ENCODE measurements at regions not wholly inside any gene's neighbourhood (a gene's known extent, or its start where the extent isn't known, plus 50 kb on each side); places are given as distances from the start of the nearest gene placed in this dataset.

DNA sequence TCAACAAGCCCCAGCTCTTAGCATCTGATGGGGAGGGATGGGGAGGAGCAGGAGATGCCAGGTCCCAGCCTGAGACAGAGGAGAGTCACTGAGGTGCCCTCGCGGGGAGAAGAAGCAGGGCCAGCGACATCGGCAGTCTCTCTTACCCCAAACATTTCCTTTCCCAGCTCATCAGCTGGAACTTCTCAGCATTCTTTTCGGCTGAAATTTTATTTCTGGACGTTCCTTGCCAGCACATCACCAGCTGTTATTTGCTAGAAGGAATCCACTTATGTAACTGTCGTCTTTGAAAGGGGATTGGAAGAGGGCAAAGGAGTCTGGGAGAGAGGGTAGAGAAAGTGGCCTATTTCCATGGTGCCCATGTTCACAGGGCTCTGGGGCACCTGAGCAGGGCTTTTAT lies 101.0 kb upstream of the SHH start:
- H3K9me3 ChIP-seq (ENCODE audit: low read length): no peaks in the 10 kb centered on the region
- TF ChIP-seq EP300 (conservative IDR thresholded peaks at IDR 0.05; ENCODE audit: poor library complexity, severe bottlenecking): no peak
- TF ChIP-seq POLR2AphosphoS5 (IDR thresholded peaks at IDR 0.05): no peak
- TF ChIP-seq REST (IDR thresholded peaks at IDR 0.05; ENCODE audit: borderline replicate concordance): no peak
- TF ChIP-seq EZH2 (IDR thresholded peaks at IDR 0.05; ENCODE audit: borderline replicate concordance, insufficient read depth, low read length, poor library complexity, severe bottlenecking): no peak
- TF ChIP-seq, protein P1, sequence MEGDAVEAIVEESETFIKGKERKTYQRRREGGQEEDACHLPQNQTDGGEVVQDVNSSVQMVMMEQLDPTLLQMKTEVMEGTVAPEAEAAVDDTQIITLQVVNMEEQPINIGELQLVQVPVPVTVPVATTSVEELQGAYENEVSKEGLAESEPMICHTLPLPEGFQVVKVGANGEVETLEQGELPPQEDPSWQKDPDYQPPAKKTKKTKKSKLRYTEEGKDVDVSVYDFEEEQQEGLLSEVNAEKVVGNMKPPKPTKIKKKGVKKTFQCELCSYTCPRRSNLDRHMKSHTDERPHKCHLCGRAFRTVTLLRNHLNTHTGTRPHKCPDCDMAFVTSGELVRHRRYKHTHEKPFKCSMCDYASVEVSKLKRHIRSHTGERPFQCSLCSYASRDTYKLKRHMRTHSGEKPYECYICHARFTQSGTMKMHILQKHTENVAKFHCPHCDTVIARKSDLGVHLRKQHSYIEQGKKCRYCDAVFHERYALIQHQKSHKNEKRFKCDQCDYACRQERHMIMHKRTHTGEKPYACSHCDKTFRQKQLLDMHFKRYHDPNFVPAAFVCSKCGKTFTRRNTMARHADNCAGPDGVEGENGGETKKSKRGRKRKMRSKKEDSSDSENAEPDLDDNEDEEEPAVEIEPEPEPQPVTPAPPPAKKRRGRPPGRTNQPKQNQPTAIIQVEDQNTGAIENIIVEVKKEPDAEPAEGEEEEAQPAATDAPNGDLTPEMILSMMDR (IDR thresholded peaks at IDR 0.05; ENCODE audit: poor library complexity, severe bottlenecking): no peak
- no peak for TF ChIP-seq MXI1 (conservative IDR thresholded peaks at IDR 0.05; ENCODE audit: poor library complexity, severe bottlenecking)
- TF ChIP-seq RAD21 (conservative IDR thresholded peaks at IDR 0.05): no peak
- TF ChIP-seq SMC3 (conservative IDR thresholded peaks at IDR 0.05; ENCODE audit: poor library complexity): no peak
- TF ChIP-seq TAF1 (IDR thresholded peaks at IDR 0.05; ENCODE audit: low read depth): no peak
- no peak overlapping the region for H3K9ac ChIP-seq (ENCODE audit: low read length)
- H3K36me3 ChIP-seq (ENCODE audit: insufficient read depth, low read length): no peaks in the 10 kb centered on the region
- no peaks in the 10 kb centered on the region for H3K9me2 ChIP-seq (ENCODE audit: insufficient read depth, low read length)
- no peak overlapping the region for H3K4me2 ChIP-seq (ENCODE audit: low read length)
- H3K79me2 ChIP-seq (replicated peaks; ENCODE audit: insufficient read depth, low read length): no peaks in the 10 kb centered on the region
- no peaks in the 10 kb centered on the region for H3F3A ChIP-seq (ENCODE audit: insufficient read depth, low read length, poor library complexity, severe bottlenecking)
- no peak overlapping the region for H3K4me3 ChIP-seq (ENCODE audit: low read length)
- H3K27ac ChIP-seq (ENCODE audit: low read length): no peak overlapping the region
- no peaks in the 10 kb centered on the region for H3K27me3 ChIP-seq (ENCODE audit: insufficient read depth, low read depth, low read length)
- H2AFZ ChIP-seq (ENCODE audit: low read depth, low read length): no peak overlapping the region
- H4K20me1 ChIP-seq (ENCODE audit: insufficient read depth): no peaks in the 10 kb centered on the region

GRCh38 chr7:155911471-155912105 lies 99.3 kb upstream of the SHH start:
- Histone ChIP-seq H3K79me2 (replicated peaks; ENCODE audit: insufficient read depth, low read length) (no peaks in the 10 kb centered on the region), H3K36me3 (ENCODE audit: insufficient read depth, low read length) (no peaks in the 10 kb centered on the region), H3K9ac (ENCODE audit: low read length) (no peak overlapping the region), H3K9me2 (ENCODE audit: insufficient read depth, low read length) (no peaks in the 10 kb centered on the region), H2AFZ (ENCODE audit: low read depth, low read length) (no peak overlapping the region), H3K27ac (ENCODE audit: low read length) (no peak overlapping the region), H4K20me1 (ENCODE audit: insufficient read depth) (no peaks in the 10 kb centered on the region), H3K4me2 (ENCODE audit: low read length) (no peak overlapping the region), H3K9me3 (ENCODE audit: low read length) (no peaks in the 10 kb centered on the region), H3K27me3 (ENCODE audit: insufficient read depth, low read depth, low read length) (no peaks in the 10 kb centered on the region), H3K4me3 (ENCODE audit: low read length) (no peak overlapping the region), H3F3A (ENCODE audit: insufficient read depth, low read length, poor library complexity, severe bottlenecking) (no peaks in the 10 kb centered on the region)
- TF ChIP-seq MXI1 (conservative IDR thresholded peaks at IDR 0.05; ENCODE audit: poor library complexity, severe bottlenecking) (no peak), SMC3 (conservative IDR thresholded peaks at IDR 0.05; ENCODE audit: poor library complexity) (no peak), RAD21 (conservative IDR thresholded peaks at IDR 0.05) (no peak)

Data from neural cell (in vitro differentiated cells).